HFF-Myc (cell line): ENCODE measurements at regions not wholly inside any gene's neighbourhood (a gene's known extent, or its start where the extent isn't known, plus 50 kb on each side); places are given as distances from the start of the nearest gene placed in this dataset.
A peak's percentile ranks its signal among the peaks of the same experiment; 100 is the strongest.

ENCODE experiments used
- DNase-seq: peaks from one replicate; pipeline ENCODE4 v3.0.0-alpha.2; 2011; ENCODE audit warnings: low read depth; ENCODE audit errors: extremely low read depth
- H3K4me3 ChIP-seq: replicated peaks from 2 replicates; pipeline ENCODE4 v1.5.1; 2011; ENCODE audit warnings: low read depth, mild to moderate bottlenecking, control low read depth, low read length
- TF ChIP-seq, protein P1 (sequence below): IDR thresholded peaks from 2 replicates; pipeline ENCODE4 v1.5.1; 2012; ENCODE audit warnings: mild to moderate bottlenecking, low read depth, low read length, control low read depth; ENCODE audit errors: missing control alignments

DNA sequence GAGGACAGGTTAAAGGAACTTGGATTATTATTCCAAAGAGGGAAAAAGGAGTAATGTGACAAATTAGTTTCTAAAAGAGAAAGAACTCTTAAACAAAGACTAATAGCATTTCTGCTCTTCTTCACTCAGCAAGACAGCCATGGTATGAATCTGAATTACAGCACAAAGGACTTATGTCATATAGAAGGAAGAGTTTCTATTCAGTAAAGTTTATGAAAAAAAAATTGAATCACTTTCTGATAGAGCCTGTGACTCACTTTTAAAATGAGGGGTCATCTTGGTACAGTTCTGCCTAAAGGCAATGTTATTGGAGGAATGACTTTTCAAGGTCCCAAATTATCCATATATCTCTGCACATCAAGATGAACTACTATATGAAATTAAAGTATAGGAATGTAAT, 101.7 kb downstream of the DUSP6 start:
- TF ChIP-seq, protein P1, sequence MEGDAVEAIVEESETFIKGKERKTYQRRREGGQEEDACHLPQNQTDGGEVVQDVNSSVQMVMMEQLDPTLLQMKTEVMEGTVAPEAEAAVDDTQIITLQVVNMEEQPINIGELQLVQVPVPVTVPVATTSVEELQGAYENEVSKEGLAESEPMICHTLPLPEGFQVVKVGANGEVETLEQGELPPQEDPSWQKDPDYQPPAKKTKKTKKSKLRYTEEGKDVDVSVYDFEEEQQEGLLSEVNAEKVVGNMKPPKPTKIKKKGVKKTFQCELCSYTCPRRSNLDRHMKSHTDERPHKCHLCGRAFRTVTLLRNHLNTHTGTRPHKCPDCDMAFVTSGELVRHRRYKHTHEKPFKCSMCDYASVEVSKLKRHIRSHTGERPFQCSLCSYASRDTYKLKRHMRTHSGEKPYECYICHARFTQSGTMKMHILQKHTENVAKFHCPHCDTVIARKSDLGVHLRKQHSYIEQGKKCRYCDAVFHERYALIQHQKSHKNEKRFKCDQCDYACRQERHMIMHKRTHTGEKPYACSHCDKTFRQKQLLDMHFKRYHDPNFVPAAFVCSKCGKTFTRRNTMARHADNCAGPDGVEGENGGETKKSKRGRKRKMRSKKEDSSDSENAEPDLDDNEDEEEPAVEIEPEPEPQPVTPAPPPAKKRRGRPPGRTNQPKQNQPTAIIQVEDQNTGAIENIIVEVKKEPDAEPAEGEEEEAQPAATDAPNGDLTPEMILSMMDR: no peak
- H3K4me3 ChIP-seq: no peak overlapping the region

DNA sequence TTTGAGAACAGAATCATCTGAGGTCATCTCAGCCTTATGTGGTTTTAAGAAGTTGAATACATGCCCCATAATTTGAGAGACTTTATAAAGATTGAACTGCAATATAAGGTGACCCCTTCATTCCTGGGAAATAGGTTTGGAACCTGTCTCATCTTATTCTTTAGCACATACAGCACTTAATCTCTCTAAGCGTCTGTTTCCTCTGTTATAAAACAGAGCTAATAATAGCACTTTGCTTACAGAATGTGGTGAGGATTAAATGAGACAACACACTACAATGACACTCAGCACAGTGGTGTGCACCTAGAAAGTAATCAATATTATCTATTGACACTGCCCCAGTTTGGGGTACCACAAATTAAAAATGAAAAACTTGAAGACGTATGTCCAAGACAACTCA, 102.1 kb downstream of the DUSP6 start:
- TF ChIP-seq, protein P1: no peak
- no peak for DNase-seq
- no peak overlapping the region for H3K4me3 ChIP-seq

More for the DNA sequence above, 101.7 kb downstream of the DUSP6 start:
- no peak for DNase-seq

DNA sequence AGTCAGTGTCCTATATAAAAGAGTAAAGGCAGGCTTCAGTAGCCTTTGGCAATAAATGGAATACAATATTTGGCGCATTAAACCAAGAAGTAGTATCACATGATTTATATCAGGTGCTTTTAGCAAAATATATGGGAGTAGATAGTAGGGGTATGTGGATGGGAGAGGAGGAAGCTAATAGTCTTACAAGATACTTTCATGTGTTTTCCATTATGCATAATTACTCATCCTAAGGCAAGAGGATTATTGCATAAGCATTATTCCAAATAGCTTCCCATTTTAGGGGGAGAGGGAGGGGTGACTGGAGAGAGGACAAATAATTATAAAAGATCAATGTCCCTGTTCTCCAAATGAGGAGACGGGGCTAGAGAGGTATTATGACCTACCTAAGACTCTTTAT, 104.3 kb downstream of the DUSP6 start:
- TF ChIP-seq, protein P1: no peak
- DNase-seq: no peak

DNA sequence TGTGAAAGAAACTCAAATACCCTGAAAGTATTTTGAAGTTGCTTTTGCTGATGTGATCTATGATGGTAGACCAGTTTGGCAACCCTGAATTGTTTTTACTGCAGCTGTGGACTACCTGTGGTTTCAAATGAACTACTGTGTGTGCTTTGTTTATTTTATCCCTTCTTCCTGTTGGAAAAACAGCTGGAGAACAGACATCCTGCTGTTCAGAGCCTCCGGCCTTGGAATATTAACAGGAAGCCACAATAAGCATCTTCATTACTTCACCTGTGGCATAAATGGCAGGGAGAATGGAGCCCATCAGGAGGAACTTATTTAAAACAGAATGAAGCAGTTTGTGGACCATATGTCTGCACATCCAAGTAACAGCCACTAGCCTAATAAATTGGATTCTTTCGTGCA, 104.8 kb downstream of the DUSP6 start:
- TF ChIP-seq, protein P1: no peak
- peak; percentile 83 for DNase-seq
- no peak overlapping the region for H3K4me3 ChIP-seq

More for the DNA sequence above, 104.3 kb downstream of the DUSP6 start:
- H3K4me3 ChIP-seq: no peak overlapping the region

DNA sequence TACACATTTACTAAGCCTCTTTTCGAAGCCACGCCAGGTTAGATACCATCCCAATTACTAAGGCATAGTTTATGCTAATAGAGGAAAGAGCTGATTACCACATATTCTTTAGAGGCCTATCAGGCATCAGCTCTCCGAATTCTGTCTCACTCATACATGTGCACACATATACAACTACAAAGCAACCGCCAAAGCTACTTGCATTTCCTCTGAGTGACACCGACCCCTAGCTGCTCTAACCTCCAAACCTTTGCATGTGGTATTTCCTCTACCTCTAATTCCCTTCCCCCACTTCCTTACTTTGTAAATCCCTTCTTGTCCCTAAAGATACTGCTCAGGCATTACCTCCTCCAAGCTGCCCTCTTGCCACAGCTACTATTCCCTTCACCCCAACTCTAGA, 107.2 kb downstream of the DUSP6 start:
- DNase-seq: no peak
- no peak overlapping the region for H3K4me3 ChIP-seq

DNA sequence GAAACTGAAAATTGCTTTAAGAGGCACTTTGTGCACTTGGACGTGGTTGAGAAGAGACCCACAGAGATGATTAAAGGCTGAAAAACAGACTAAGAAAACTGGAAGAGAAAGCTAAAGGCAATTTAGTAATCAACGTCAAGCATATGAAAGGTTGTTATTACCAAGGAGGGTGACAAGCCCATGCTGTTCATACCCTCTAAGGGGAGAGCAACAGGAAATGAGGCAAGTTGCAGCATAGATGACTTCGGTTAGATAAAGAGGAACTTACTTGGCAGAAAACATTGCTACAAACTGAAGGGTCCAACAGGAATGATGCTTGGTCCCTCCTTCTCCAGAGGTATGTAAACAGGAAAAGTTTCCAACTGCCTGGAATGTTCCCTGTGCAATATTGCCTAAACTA, 107.8 kb downstream of the DUSP6 start:
- DNase-seq: no peak
- H3K4me3 ChIP-seq: no peak overlapping the region
- TF ChIP-seq, protein P1: no peak

More for the DNA sequence above, 107.2 kb downstream of the DUSP6 start:
- TF ChIP-seq, protein P1: no peak

DNA sequence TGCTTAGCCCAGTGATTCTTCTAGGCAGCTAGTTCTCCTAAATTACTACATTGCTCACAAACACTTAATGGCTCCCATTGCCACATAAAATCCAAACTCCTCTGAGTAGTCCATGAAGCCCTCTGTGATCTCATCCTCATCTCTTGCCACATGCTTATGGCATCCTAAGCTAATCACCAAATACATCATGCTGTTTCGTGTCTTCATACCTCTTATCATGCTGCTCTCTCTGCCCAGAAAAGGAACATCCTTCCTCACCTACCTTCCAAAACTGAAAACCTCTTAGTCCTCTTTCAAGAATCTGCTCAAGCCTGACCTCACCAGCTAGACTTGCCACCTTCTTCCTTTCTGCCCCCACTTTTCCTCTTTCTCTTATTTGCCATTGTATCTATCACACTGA, 108.5 kb downstream of the DUSP6 start:
- H3K4me3 ChIP-seq: no peak overlapping the region
- TF ChIP-seq, protein P1: no peak
- no peak for DNase-seq
